H9 (cell line): ENCODE measurements at regions not wholly inside any gene's neighbourhood (a gene's known extent, or its start where the extent isn't known, plus 50 kb on each side); places are given as distances from the start of the nearest gene placed in this dataset.
A peak's percentile ranks its signal among the peaks of the same experiment; 100 is the strongest.

Experiments
- DNase-seq: peaks from one replicate; pipeline ENCODE4 v3.0.0-alpha.2; 2017
- H2AFZ ChIP-seq: one replicate; pipeline ENCODE4 v1.6.1; 2013; ENCODE audit warnings: mild to moderate bottlenecking, low read length, control low read depth, moderate library complexity
- H2AK5ac ChIP-seq: 2 replicates; pipeline ENCODE4 v1.6.1; 2013; ENCODE audit warnings: low read length, control low read depth, mixed read lengths; ENCODE audit not compliant: insufficient read length
- H2BK120ac ChIP-seq: one replicate; pipeline ENCODE4 v1.6.1; 2013; ENCODE audit warnings: low read depth, mild to moderate bottlenecking, low read length, control low read depth, inconsistent platforms; ENCODE audit not compliant: poor library complexity, severe bottlenecking
- H2BK12ac ChIP-seq: 2 replicates; pipeline ENCODE4 v1.6.1; 2013; ENCODE audit warnings: low read length, control low read depth, mixed read lengths, low read depth; ENCODE audit not compliant: insufficient read length
- H2BK15ac ChIP-seq: 2 replicates; pipeline ENCODE4 v1.6.1; 2013; ENCODE audit warnings: low read depth, low read length, control low read depth
- H2BK20ac ChIP-seq: one replicate; pipeline ENCODE4 v1.6.1; 2013; ENCODE audit warnings: low read depth, mild to moderate bottlenecking, low read length, control low read depth, inconsistent platforms; ENCODE audit not compliant: poor library complexity, severe bottlenecking
- H2BK5ac ChIP-seq: 2 replicates; pipeline ENCODE4 v1.6.1; 2013; ENCODE audit warnings: low read length, control low read depth, mixed read lengths; ENCODE audit not compliant: insufficient read length
- H3K14ac ChIP-seq: 2 replicates; pipeline ENCODE4 v1.6.1; 2013; ENCODE audit warnings: low read length, control low read depth; ENCODE audit not compliant: insufficient read depth
- H3K18ac ChIP-seq: 2 replicates; pipeline ENCODE4 v1.6.1; 2013; ENCODE audit warnings: low read depth, mild to moderate bottlenecking, mixed read lengths, low read length, control low read depth; ENCODE audit not compliant: insufficient read length
- H3K23ac ChIP-seq: 2 replicates; pipeline ENCODE4 v1.6.1; 2013; ENCODE audit warnings: low read length, control low read depth, mixed read lengths, low read depth; ENCODE audit not compliant: insufficient read length
- H3K23me2 ChIP-seq: 2 replicates; pipeline ENCODE4 v1.6.1; 2013; ENCODE audit warnings: low read depth, mild to moderate bottlenecking, mixed read lengths, low read length, control low read depth; ENCODE audit not compliant: insufficient read length, poor library complexity, severe bottlenecking
- H3K27ac ChIP-seq: 2 replicates; pipeline ENCODE4 v1.5.1; 2013; ENCODE audit warnings: low read length, control low read depth, mixed read lengths, low read depth; ENCODE audit not compliant: insufficient read length
- H3K27me3 ChIP-seq: 2 replicates; pipeline ENCODE4 v1.6.1; 2013; ENCODE audit warnings: low read length, control low read depth, inconsistent platforms; ENCODE audit not compliant: insufficient read depth
- H3K4ac ChIP-seq: 2 replicates; pipeline ENCODE4 v1.6.1; 2013; ENCODE audit warnings: low read depth, mild to moderate bottlenecking, control low read depth, inconsistent platforms, low read length, moderate library complexity
- H3K4me1 ChIP-seq: 2 replicates; pipeline ENCODE4 v1.6.1; 2013; ENCODE audit warnings: low read length, control low read depth, inconsistent platforms; ENCODE audit not compliant: insufficient read depth
- H3K4me2 ChIP-seq: 2 replicates; pipeline ENCODE4 v1.6.1; 2013; ENCODE audit warnings: low read length, control low read depth, mixed read lengths; ENCODE audit not compliant: insufficient read length, insufficient read depth
- H3K56ac ChIP-seq: 2 replicates; pipeline ENCODE4 v1.6.1; 2013; ENCODE audit warnings: low read depth, mild to moderate bottlenecking, mixed read lengths, low read length, control low read depth; ENCODE audit not compliant: insufficient read length
- H3K79me1 ChIP-seq: 2 replicates; pipeline ENCODE4 v1.6.1; 2013; ENCODE audit warnings: low read depth, mild to moderate bottlenecking, moderate library complexity, low read length, control low read depth, inconsistent platforms; ENCODE audit not compliant: insufficient read depth, poor library complexity, severe bottlenecking
- H3K79me2 ChIP-seq: 2 replicates; pipeline ENCODE4 v1.6.1; 2013; ENCODE audit warnings: low read length, control low read depth, inconsistent platforms; ENCODE audit not compliant: insufficient read depth
- H3K9ac ChIP-seq: 2 replicates; pipeline ENCODE4 v1.6.1; 2013; ENCODE audit warnings: low read length, control low read depth, mixed read lengths; ENCODE audit not compliant: insufficient read length; ENCODE audit errors: extremely low read depth
- H3K9me3 ChIP-seq: one replicate; pipeline ENCODE4 v1.6.1; 2013; ENCODE audit warnings: low read depth, low read length, inconsistent platforms; ENCODE audit not compliant: control insufficient read depth
- H3T11ph ChIP-seq: one replicate; pipeline ENCODE4 v1.6.1; 2013; ENCODE audit warnings: mild to moderate bottlenecking, low read length, control low read depth, inconsistent platforms
- H4K20me1 ChIP-seq: one replicate; pipeline ENCODE4 v1.6.1; 2013; ENCODE audit not compliant: control insufficient read depth, insufficient read length, insufficient read depth
- H4K5ac ChIP-seq: 2 replicates; pipeline ENCODE4 v1.6.1; 2013; ENCODE audit warnings: low read depth, mild to moderate bottlenecking, mixed read lengths, low read length, control low read depth; ENCODE audit not compliant: insufficient read length
- H4K8ac ChIP-seq: replicated peaks from 2 replicates; pipeline ENCODE4 v1.6.1; 2013; ENCODE audit warnings: low read length, control low read depth, mixed read lengths, low read depth; ENCODE audit not compliant: insufficient read length
- H4K91ac ChIP-seq: 2 replicates; pipeline ENCODE4 v1.6.1; 2013; ENCODE audit warnings: low read depth, mild to moderate bottlenecking, moderate library complexity, mixed read lengths, low read length, control low read depth; ENCODE audit not compliant: insufficient read length
- H3K27ac Mint-ChIP-seq, 3 experiments: 2 replicates in 2 of 3; 3 replicates in 1 of 3; pipeline ENCODE4 v1.8.0; 2020 to 2021; ENCODE audit warnings: mixed read lengths in 3 of 3, mild to moderate bottlenecking in 1 of 3, moderate library complexity in 1 of 3
- H3K27me3 Mint-ChIP-seq: 2 replicates; pipeline ENCODE4 v1.8.0; 2021; ENCODE audit warnings: low read depth, mild to moderate bottlenecking, moderate library complexity, mixed read lengths
- H3K36me3 Mint-ChIP-seq, 3 experiments: 2 replicates in 2 of 3; 3 replicates in 1 of 3; pipeline ENCODE4 v1.8.0; 2020 to 2021; ENCODE audit warnings: low read depth in 3 of 3, mixed read lengths in 3 of 3; ENCODE audit not compliant: insufficient read depth in 1 of 3
- H3K4me1 Mint-ChIP-seq, 2 experiments: 2 replicates each; pipeline ENCODE4 v1.8.0; 2020; ENCODE audit warnings: mixed read lengths in 2 of 2
- H3K4me3 Mint-ChIP-seq, 2 experiments: 2 replicates in 1 of 2; 3 replicates in 1 of 2; pipeline ENCODE4 v1.8.0; 2020 to 2021; ENCODE audit warnings: mild to moderate bottlenecking in 2 of 2, mixed read lengths in 2 of 2, moderate library complexity in 1 of 2
- H3K9me3 Mint-ChIP-seq, 2 experiments: 2 replicates in 1 of 2; 3 replicates in 1 of 2; pipeline ENCODE4 v1.8.0; 2020; ENCODE audit warnings: mild to moderate bottlenecking in 2 of 2, mixed read lengths in 2 of 2, moderate library complexity in 1 of 2
- whole genome bisulfite sequencing: extraction: QIAGEN DNeasy Blood & Tissue Kit; methylation state at CpG from one replicate; pipeline ENCODE4 v1.1.7; 2013; ENCODE audit warnings: missing lambda C conversion rate, low lambda C conversion rate, mixed read lengths; ENCODE audit not compliant: insufficient read length; ENCODE audit errors: extremely low coverage; 5-methylcytosine and 5-hydroxymethylcytosine counted together
- TF ChIP-seq, protein P1 (sequence below): fragments of 200-600 bp; sonication (generic); conservative IDR thresholded peaks from 3 replicates; pipeline ENCODE4 v1.8.0; 2021; ENCODE audit warnings: antibody characterized with exemption, mild to moderate bottlenecking

DNA sequence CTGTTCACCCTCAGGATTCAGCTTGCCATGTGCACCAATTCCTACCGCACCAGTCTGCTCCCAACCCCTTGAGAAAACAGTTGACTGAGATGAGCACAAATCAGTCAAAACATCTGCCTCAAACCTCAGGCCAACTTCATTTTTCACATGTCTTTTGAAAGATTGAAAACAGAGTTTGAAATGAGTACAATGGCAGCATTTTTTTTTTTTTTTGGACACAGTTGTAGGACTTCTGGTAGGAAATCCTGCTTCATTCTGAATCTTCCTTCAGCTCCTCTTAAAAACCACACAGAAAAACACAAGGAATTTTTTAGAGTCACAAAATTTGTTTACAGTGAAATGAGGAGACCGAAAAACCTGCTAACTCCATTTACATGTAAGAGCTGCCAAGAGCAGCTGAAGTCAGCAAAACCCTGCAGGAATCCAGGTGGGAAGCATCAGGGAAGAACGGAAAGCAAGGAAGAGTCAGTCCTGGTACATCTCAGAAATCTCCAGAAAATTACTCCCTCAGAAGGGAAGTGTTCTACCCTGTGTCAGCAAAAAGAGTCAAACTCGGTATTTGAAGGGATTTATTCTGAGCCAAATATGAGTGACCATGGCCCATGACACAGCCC lies 100.3 kb upstream of the TMTC1 start:
- no peak overlapping the region for H3K23ac ChIP-seq
- peaks cover 3% of the 10 kb centered on the region; the same call in 1 of the 2 replicates for H3K4me1 ChIP-seq
- H3K9me3 Mint-ChIP-seq, result peaks cover 30 to 44% of the 10 kb centered on the region in 2 experiments
- H4K20me1 ChIP-seq, result no peaks in the 10 kb centered on the region
- no peak overlapping the region for H2BK5ac ChIP-seq
- no peak overlapping the region for H3K4me2 ChIP-seq
- H3K23me2 ChIP-seq, result no peaks in the 10 kb centered on the region
- H3K4me3 Mint-ChIP-seq, result no peak overlapping the region
- H3K18ac ChIP-seq, result peak overlapping the region; percentile 3
- H3K14ac ChIP-seq, result no peak overlapping the region
- no peak overlapping the region for H4K5ac ChIP-seq
- no peak for DNase-seq
- H4K8ac ChIP-seq, result no peak overlapping the region
- no peak overlapping the region for H3K27ac ChIP-seq
- no peak overlapping the region for H3K56ac ChIP-seq
- no peak overlapping the region for H2BK20ac ChIP-seq
- peaks cover 41 to 42% of the 10 kb centered on the region in 2 experiments for H3K4me1 Mint-ChIP-seq
- peaks cover 1% of the 10 kb centered on the region; the same call in 1 of the 2 replicates for H3K27me3 Mint-ChIP-seq
- no peak overlapping the region for H3T11ph ChIP-seq
- H2BK120ac ChIP-seq, result no peak overlapping the region
- no peak overlapping the region for H4K91ac ChIP-seq
- no peak overlapping the region for H2AFZ ChIP-seq
- TF ChIP-seq, protein P1, sequence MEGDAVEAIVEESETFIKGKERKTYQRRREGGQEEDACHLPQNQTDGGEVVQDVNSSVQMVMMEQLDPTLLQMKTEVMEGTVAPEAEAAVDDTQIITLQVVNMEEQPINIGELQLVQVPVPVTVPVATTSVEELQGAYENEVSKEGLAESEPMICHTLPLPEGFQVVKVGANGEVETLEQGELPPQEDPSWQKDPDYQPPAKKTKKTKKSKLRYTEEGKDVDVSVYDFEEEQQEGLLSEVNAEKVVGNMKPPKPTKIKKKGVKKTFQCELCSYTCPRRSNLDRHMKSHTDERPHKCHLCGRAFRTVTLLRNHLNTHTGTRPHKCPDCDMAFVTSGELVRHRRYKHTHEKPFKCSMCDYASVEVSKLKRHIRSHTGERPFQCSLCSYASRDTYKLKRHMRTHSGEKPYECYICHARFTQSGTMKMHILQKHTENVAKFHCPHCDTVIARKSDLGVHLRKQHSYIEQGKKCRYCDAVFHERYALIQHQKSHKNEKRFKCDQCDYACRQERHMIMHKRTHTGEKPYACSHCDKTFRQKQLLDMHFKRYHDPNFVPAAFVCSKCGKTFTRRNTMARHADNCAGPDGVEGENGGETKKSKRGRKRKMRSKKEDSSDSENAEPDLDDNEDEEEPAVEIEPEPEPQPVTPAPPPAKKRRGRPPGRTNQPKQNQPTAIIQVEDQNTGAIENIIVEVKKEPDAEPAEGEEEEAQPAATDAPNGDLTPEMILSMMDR, result no peak
- WGBS, result no CpG with 5 or more reads among the region's 4 CpGs
- H3K79me1 ChIP-seq, result no peaks in the 10 kb centered on the region
- H2BK15ac ChIP-seq, result no peak overlapping the region
- no peak overlapping the region for H3K9ac ChIP-seq
- H3K79me2 ChIP-seq, result no peaks in the 10 kb centered on the region
- H3K27me3 ChIP-seq, result no peaks in the 10 kb centered on the region
- H3K27ac Mint-ChIP-seq, result peak overlapping the region; percentile 94 to 98 (median 97); a peak in 6 of 7 replicates
- H3K4ac ChIP-seq, result no peak overlapping the region
- peaks cover 26 to 42% (median 29%) of the 10 kb centered on the region in 3 experiments for H3K36me3 Mint-ChIP-seq
- H2AK5ac ChIP-seq, result no peak overlapping the region
- peak overlapping the region; percentile 97 for H2BK12ac ChIP-seq
- no peaks in the 10 kb centered on the region for H3K9me3 ChIP-seq
